GM10248 (cell line): ENCODE measurements at regions not wholly inside any gene's neighbourhood (a gene's known extent, or its start where the extent isn't known, plus 50 kb on each side); places are given as distances from the start of the nearest gene placed in this dataset.

Experiments used
- CTCF ChIA-PET: fragments of 300-600 bp; sonication (Branson Sonifier 250); formaldehyde crosslinking; extraction: SDS; loops from one replicate; lab custom pipeline; 2021; ENCODE audit warnings: antibody characterized with exemption; lab: Yijun Ruan, JAX
- POLR2A ChIA-PET: fragments of 350-650 bp; sonication (Branson Sonifier 250); formaldehyde crosslinking; extraction: SDS; loops from one replicate; lab custom pipeline; 2020; ENCODE audit warnings: antibody characterized with exemption; lab: Yijun Ruan, JAX
- DNase-seq: peaks from one replicate; pipeline ENCODE4 v3.0.0; 2012; ENCODE audit errors: extremely low spot score
- CTCF ChIP-seq: IDR thresholded peaks from 2 replicates; pipeline ENCODE4 v1.5.1; 2012; ENCODE audit warnings: mild to moderate bottlenecking, low read depth; ENCODE audit errors: extremely low read depth, missing control alignments, control extremely low read depth

- CTCF ChIA-PET = interaction anchor here (1.2 to 1.4 kb wide), 2 partner anchors 9 to 34 kb away, joined by 3 read pairs; no protein-coding TSS in a partner anchor
- DNase-seq = no peak
- POLR2A ChIA-PET = no interaction called here
- no peak for TF ChIP-seq CTCF
Measured at GRCh38 chr21:15367061-15367626, 302.3 kb upstream of the NRIP1 start.

GRCh38 chr21:15370462-15370975 is 305.7 kb upstream of the NRIP1 start:
- ChIA-PET CTCF (no interaction called here), POLR2A (no interaction called here)
- no peak for DNase-seq
- no peak for TF ChIP-seq CTCF

GRCh38 chr21:15373941-15374340 is 309.1 kb upstream of the NRIP1 start:
- no peak for TF ChIP-seq CTCF
- POLR2A ChIA-PET = no interaction called here
- CTCF ChIA-PET = no interaction called here
- no peak for DNase-seq

- TF ChIP-seq CTCF = no peak
- no peak for DNase-seq
- ChIA-PET CTCF (no interaction called here), POLR2A (no interaction called here)
Measured at GRCh38 chr21:15379776-15380175, 315.0 kb upstream of the NRIP1 start.

GRCh38 chr21:15383588-15383987 is 318.8 kb upstream of the NRIP1 start:
- CTCF ChIA-PET = interaction anchor here (1.2 kb wide), 1 partner anchor 24 kb away, joined by 3 read pairs; no protein-coding TSS in a partner anchor
- POLR2A ChIA-PET = no interaction called here
- TF ChIP-seq CTCF = no peak
- no peak for DNase-seq

GRCh38 chr21:15390049-15390448 is 325.2 kb upstream of the NRIP1 start:
- CTCF ChIA-PET = no interaction called here
- POLR2A ChIA-PET = no interaction called here
- TF ChIP-seq CTCF = no peak
- DNase-seq = no peak

- DNase-seq = no peak
- no peak for TF ChIP-seq CTCF
- ChIA-PET CTCF (interaction anchor here (1.8 kb wide), 1 partner anchor 8 kb away, joined by 4 read pairs; no protein-coding TSS in a partner anchor), POLR2A (no interaction called here)
Measured at GRCh38 chr21:15397258-15397657, 332.5 kb upstream of the NRIP1 start.
